ENCODE measurements at regions not wholly inside any gene's neighbourhood (a gene's known extent, or its start where the extent isn't known, plus 50 kb on each side); places are given as distances from the start of the nearest gene placed in this dataset.
A peak's percentile ranks its signal among the peaks of the same experiment; 100 is the strongest.
"Not testable (repeated sequence)": the region's sequence is repeated elsewhere in the genome, so short reads cannot be mapped to it uniquely, and the experiment has no call there.

GRCh38 chr11:50247309-50247874 is 214.7 kb downstream of the OR4C45 start:
- no peak for DNase-seq

GRCh38 chr11:50267851-50268250 is 235.2 kb downstream of the OR4C45 start:
- no peak for DNase-seq

- DNase-seq, result no peak
Observed at GRCh38 chr11:50275133-50275532, 242.5 kb downstream of the OR4C45 start.

- no peak for DNase-seq
Observed at GRCh38 chr11:50278756-50279155, 246.1 kb downstream of the OR4C45 start.

GRCh38 chr11:50298182-50298988 is 265.7 kb downstream of the OR4C45 start:
- no peak for DNase-seq

GRCh38 chr11:50330723-50331122 is 298.0 kb downstream of the OR4C45 start:
- not testable (repeated sequence) for DNase-seq

- peak in 2 of 14 donors; percentile 0 for DNase-seq
Observed at GRCh38 chr11:50333861-50334260, 301.2 kb downstream of the OR4C45 start.

GRCh38 chr11:50337432-50337831 is 304.8 kb downstream of the OR4C45 start:
- peak in 1 of 14 donors; percentile 6 for DNase-seq

GRCh38 chr11:50348018-50348417 is 315.3 kb downstream of the OR4C45 start:
- DNase-seq, result not testable (repeated sequence)

- DNase-seq, result no peak
Observed at GRCh38 chr11:50379484-50379883, 346.8 kb downstream of the OR4C45 start.

- no peak for DNase-seq
Observed at GRCh38 chr11:50394017-50394416, 361.3 kb downstream of the OR4C45 start.

- no peak for DNase-seq
Observed at GRCh38 chr11:50412832-50413231, 380.2 kb downstream of the OR4C45 start.

GRCh38 chr11:50423208-50423607 is 390.5 kb downstream of the OR4C45 start:
- no peak for DNase-seq

Data from C1 segment of cervical spinal cord (tissue), 14 donors.